Hepatic stellate cell (primary cell): ENCODE measurements at regions not wholly inside any gene's neighbourhood (a gene's known extent, or its start where the extent isn't known, plus 50 kb on each side); places are given as distances from the start of the nearest gene placed in this dataset.
"Not testable (repeated sequence)": the region's sequence is repeated elsewhere in the genome, so short reads cannot be mapped to it uniquely, and the experiment has no call there.

Experiments used
- DNase-seq: peaks from one replicate; pipeline ENCODE4 v3.0.0; 2011; ENCODE audit warnings: low spot score

GRCh38 chr14:87419925-87420324, 573.1 kb downstream of the GALC start:
- DNase-seq = no peak

DNA sequence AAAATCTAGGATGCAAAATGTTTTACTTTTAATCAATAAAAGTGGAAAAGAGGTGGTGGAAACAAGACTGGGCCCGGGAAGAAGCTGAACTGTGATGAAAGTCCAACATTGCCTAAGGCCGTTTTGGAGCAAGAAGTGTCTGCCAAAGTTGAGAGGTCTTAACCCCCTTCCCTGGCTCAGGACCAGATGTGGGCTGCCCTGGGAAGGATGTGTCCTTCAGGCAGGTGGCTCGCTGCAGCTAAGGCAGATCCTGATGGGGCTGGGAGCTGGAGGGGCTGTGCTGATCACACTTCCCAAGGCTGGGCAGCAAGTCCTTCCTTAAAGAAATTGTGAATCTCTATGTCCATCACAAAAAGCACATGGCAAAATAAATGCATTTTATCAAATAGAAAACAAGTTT, 581.6 kb downstream of the GALC start:
- DNase-seq = no peak

- no peak for DNase-seq
These were observed 583.6 kb downstream of the GALC start for GRCh38 chr14:87409393-87409792.

- DNase-seq = no peak
These were observed 585.6 kb downstream of the GALC start for GRCh38 chr14:87407344-87407743.

- no peak for DNase-seq
These were observed 587.4 kb downstream of the GALC start for GRCh38 chr14:87405563-87405962.

- DNase-seq = no peak
These were observed 595.5 kb downstream of the GALC start for GRCh38 chr14:87397499-87397898.

GRCh38 chr14:87391066-87391465, 601.9 kb downstream of the GALC start:
- DNase-seq = no peak

DNA sequence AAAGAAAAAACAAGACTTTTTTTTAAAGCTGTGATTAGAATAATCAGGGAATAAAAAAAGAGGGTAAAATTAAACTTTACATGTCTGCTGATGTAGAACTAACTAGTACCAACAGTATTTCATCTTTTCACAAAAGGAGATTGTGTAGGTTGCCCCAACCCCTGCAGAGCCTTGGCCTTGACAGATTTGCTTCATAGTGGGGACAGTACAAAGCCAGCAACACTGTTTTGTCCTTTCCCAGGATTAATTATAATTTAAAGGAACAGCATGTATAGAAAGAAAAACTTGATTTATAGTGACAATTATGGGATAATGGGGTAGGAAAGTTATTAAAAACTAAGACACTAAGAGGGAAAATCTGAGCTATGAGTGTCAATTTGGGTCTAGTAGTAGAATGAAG, 604.0 kb downstream of the GALC start:
- DNase-seq = no peak

GRCh38 chr14:87387806-87388205, 605.2 kb downstream of the GALC start:
- no peak for DNase-seq

DNA sequence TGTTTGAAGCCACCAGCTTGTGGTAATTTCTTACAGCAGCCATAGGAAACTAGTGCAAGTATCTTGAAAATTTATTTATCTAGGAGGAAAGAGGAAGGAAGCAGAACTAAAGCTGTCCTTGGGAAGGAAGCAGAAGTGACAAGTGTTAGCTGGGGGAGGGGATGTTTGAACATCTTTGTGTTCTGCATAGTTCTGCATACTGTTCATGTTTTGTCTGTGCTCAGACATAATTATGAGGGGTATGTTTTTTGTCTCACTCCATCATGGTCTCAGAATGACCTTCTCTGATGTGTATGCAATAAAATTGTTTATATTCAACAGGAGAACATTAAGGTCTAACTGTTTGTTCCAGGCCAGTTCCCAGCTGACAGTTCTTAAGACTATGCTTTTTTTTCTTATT, 606.5 kb downstream of the GALC start:
- DNase-seq = no peak

DNA sequence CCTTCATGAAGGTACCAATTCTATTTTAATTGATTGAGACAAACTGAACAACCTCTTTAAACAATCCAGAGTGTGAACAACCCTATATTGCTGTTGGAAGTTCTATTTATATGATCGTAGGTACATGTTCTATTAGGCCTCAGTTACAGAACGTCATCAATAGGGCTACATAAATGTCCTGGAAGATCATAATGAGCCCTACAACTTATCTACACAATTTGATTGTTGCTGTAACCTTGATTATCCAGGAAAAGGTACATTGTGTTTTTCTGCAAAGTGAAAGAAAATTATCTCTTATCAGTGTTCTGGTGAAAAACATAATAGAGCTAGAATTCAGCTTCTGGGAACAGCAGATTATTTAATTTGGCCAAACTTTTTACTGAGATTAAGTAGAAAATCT, 612.9 kb downstream of the GALC start:
- no peak for DNase-seq

GRCh38 chr14:87368751-87369150, 624.2 kb downstream of the GALC start:
- DNase-seq = no peak

DNA sequence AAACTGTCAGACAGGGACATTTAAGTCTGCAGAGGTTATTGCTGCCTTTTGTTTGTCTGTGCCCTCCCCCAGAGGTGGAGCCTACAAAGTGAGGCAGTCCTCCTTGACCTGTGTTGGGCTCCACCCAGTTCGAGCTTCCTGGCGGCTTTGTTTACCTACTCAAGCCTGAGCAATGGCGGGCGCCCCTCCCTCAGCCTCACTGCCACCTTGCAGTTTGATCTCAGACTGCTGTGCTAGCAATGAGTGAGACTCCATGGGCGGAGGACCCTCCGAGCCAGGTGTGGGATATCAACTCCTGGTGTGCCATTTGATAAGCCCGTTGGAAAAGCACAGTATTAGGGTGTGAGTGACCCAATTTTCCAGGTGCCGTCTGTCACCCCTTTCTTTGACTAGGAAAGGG, 632.7 kb downstream of the GALC start:
- not testable (repeated sequence) for DNase-seq

- no peak for DNase-seq
These were observed 642.0 kb downstream of the GALC start for GRCh38 chr14:87351007-87351406.

DNA sequence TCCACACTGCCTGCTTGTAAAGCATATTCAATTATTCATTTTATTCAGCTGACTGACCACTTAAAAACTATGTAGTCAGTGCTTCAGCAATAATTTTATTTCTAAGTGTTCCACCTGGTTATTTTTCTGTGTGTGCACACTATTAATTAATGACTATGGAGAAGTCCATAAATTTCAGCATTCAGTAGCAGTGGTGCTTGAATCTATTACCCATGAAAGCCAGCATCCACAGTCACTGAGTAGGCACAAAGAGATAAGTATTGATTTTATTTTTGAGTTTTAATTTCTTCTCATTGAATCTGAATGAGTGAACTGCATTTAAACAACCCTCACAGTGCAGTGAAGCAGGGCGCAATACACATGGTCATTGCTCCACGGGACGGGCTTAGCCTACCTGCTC, 643.1 kb downstream of the GALC start:
- no peak for DNase-seq

- no peak for DNase-seq
These were observed 649.3 kb downstream of the GALC start for GRCh38 chr14:87343652-87344051.

DNA sequence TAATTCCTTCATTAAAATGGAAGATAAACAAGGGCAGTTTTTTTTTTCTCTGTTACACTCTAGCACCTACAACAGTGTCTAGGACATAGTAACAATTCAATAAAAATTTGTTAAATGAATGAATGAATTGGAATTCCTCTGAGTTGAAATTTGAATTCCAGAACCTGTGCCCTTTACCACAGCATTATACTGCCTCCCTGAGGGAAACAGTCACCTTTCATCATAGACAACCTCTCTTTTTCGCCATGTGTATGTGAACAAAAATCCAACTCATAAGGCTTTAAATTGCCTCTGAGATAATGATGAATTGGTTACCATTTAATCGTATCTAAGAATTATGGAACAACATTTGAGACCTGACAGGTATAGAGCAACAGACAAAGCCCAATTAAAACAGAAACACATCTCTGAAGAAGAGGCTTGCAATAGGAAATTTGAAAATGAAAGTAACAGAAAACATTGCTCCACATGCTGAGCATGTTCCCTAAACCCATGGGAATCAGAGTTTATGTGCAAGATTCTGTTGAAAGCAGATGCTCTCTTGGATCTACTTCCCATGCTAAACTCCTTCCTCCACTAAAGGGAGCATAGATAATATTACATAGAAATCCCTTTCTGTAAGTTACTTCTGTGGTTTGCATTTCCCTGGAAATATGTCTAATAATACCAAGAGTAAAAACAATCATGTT, 657.8 kb downstream of the GALC start:
- no peak for DNase-seq

GRCh38 chr14:87331991-87332390, 661.0 kb downstream of the GALC start:
- no peak for DNase-seq

- no peak for DNase-seq
These were observed 667.2 kb downstream of the GALC start for GRCh38 chr14:87325741-87326140.

GRCh38 chr14:87323191-87323590, 669.8 kb downstream of the GALC start:
- DNase-seq = no peak

DNA sequence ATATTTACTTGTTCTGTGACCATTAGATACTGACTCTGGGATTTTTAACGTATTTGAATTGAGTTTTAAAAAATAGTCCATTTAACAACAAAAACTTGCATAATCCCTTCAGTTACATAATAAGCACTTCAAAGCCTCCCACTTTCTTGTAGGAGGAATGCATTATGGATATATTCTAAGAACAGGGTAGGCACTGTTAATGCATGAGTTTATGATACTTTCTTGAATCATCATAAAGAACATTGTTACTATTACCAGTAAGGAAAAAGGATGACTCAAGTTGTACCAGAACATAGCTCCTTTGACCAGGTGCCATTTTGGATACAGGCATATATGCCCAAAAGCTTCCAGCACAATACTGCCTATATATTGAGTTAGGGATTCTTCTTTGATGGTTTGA, 671.4 kb downstream of the GALC start:
- DNase-seq = no peak

DNA sequence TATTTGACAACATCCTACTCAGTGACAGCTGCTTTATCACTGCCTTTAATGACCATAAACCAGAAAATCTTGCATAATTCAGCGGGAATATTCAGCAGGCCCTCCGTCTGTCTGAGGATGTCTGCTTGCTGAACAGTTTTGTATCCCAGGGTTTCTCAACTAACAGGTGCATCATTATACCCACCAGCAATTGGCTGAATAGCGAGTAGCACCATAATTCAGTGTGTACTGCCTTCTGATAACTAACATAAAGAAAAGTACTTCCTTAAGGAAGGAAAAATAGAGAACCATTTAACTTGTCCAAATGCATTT, 680.1 kb downstream of the GALC start:
- DNase-seq = no peak

- no peak for DNase-seq
These were observed 680.7 kb downstream of the GALC start for GRCh38 chr14:87312169-87312893.

- DNase-seq = no peak
These were observed 683.4 kb downstream of the GALC start for GRCh38 chr14:87309557-87309956.
